GM19468 (cell line): ENCODE measurements at regions not wholly inside any gene's neighbourhood (a gene's known extent, or its start where the extent isn't known, plus 50 kb on each side); places are given as distances from the start of the nearest gene placed in this dataset.
"Not testable (repeated sequence)": the region's sequence is repeated elsewhere in the genome, so short reads cannot be mapped to it uniquely, and the experiment has no call there.

Experiments
- ATAC-seq: cut with Tn5 transposase; IDR thresholded peaks from one replicate; pipeline ENCODE4 v1.9.1; 2021; ENCODE audit warnings: mild to moderate bottlenecking, moderate library complexity, moderate number of reproducible peaks; ENCODE audit not compliant: unreplicated experiment; ENCODE audit errors: extremely low read depth

DNA sequence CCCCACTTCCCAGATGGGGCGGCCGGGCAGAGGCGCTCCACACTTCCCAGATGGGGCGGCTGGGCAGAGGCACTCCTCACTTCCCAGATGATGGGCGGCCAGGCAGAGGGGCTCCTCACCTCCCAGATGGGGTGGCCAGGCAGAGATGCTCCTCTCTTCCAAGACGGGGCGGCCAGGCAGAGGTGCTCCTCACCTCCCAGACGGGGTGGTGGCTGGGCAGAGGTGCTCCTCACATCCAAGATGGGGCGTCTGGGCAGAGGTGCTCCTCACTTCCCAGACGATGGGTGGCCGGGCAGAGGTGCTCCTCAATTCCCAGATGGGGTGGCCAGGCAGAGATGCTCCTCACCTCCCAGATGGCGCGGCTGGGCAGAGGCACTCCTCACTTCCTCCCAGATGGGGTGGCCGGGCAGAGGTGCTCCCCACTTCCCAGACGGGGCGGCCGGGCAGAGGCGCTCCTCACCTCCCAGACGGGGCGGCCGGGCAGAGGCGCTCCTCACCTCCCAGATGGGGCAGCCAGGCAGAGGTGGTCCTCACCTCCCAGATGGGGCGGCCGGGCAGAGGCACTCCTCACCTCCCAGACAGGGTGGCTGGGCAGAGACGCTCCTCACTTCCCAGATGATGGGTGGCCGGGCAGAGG, 275.2 kb downstream of the LIPI start:
- ATAC-seq, result not testable (repeated sequence)

DNA sequence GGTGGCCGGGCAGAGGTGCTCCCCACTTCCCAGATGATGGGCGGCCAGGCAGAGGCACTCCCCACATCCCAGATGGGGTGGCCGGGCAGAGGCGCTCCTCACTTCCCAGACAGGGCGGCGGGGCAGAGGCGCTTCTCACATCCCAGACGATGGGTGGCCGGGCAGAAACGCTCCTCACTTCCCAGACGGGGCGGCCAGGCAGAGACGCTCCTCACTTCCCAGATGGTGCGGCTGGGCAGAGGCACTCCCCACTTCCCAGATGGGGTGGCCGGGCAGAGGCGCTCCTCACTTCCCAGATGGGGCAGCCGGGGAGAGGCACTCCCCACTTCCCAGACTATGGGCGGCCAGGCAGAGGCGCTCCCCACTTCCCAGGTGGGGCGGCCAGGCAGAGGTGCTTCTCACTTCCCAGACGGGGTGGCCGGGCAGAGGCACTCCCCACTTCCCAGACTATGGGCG, 275.8 kb downstream of the LIPI start:
- not testable (repeated sequence) for ATAC-seq

GRCh38 chr21:13923175-13923574, 287.6 kb downstream of the LIPI start:
- ATAC-seq, result not testable (repeated sequence)

DNA sequence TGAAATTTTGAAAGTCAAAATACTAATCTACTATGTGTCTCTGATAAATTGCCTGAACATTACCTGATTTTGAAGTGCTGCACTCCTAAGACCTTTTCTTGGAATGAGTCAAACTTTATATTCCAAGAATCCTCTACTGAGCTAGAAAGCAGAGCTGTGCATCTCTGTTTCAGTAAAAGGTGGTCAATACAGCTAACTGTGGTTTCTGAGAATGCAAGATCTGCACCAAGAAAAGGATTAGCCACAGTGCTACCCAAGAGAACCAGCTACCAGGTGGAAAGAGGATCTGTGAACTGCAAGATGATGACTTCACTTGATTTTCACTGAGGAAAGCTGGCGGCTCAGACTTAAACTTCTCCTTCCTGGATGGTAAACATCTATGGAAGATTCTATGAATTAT, 289.3 kb downstream of the LIPI start:
- ATAC-seq, result not testable (repeated sequence)

GRCh38 chr21:13907385-13907784, 297.8 kb downstream of the POTED start:
- ATAC-seq, result not testable (repeated sequence)

GRCh38 chr21:13896596-13897247, 287.1 kb downstream of the POTED start:
- ATAC-seq, result not testable (repeated sequence)

DNA sequence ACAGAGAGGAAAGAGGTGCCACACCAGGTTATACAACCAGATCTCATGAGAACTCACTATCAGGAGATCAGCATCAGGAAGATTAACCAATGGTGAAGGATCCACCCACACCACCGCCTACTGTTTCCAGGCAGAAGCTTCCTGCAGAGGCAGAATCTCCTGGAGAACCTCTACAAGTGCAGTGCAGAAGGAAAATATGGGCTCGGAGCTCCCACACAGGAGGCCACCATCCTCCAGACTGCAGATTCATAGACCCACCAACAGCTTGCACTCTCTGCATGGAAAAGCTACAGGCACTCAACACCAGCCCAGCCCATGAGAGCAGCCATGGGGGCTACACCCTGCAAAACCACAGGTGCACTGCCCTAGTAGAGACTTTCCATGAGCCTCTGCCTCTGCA, 284.0 kb downstream of the POTED start:
- ATAC-seq, result not testable (repeated sequence)

DNA sequence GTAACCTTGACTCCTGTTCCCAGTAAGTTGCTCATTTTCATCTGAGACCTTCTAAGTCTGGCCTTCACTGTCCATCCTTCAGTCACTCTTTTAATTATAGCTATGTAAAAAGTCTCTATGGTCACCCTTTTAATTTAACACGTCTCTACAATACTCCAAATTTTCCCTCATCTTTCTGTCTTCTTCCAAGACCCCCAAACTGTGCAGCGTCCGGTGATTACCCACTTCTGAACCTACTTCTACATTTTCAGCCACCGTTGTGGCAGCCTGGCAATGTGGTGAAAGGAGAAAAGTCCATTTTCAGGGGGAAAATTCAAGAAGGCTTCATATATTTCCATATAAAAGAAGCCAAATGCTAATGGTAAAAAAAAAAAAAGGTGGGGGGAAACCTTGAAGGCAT, 283.4 kb downstream of the POTED start:
- ATAC-seq, result not testable (repeated sequence)

DNA sequence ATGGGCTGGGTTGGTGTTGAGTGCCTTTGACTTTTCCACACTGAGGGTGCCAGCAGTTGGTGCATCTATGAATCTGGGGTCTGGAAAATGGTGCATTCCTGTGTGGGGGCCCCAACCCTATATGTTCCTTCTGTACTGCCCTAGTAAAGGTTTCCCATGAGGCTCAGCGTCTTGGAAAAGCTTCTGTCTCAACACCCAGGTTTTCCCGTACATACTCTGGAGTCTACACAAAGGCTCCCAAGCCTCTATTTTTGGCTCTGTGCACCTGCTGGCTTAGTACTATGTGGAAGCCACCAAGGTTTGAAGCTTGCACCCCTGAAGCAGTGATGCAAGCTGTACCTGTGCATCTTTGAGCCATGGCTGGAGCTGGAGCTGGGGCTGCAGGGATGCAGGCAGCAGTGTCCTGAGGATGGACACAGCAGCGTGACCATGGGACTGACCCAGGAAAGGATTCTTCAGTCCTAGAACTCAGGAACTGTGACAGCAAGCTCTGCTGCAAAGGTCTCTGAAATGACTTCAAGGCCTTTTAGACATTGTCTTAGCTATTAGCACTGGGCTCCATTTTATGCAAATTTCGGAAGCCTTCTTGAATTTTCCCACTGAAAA, 282.7 kb downstream of the POTED start:
- ATAC-seq, result not testable (repeated sequence)

- ATAC-seq, result not testable (repeated sequence)
Observed at GRCh38 chr21:13889176-13889575, 279.6 kb downstream of the POTED start.

- ATAC-seq, result not testable (repeated sequence)
Observed at GRCh38 chr21:13883641-13884395, 274.2 kb downstream of the POTED start.

GRCh38 chr21:13877503-13877902, 267.9 kb downstream of the POTED start:
- not testable (repeated sequence) for ATAC-seq

DNA sequence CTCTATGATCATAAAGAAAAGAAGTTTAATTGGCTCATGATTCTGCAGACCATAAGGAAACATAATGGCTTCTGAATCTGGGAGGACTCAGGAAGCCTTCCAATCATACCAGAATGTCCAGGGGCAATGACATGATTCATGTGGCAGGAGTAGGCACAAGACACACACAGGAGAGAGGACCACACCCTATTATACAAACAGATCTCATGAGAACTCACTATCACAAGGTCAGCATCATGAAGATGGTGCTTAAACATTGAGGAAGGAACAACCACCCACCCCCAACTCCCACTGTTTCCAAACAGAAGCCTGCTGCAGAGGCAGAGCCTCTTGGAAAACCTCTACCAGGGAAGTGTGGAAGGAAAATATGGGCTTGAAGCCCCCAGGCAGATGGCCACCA, 267.4 kb downstream of the POTED start:
- ATAC-seq, result not testable (repeated sequence)

- not testable (repeated sequence) for ATAC-seq
Observed at GRCh38 chr21:13874001-13874400, 264.4 kb downstream of the POTED start.

- no peak for ATAC-seq
Observed at GRCh38 chr21:13854638-13855037, 245.1 kb downstream of the POTED start.

GRCh38 chr21:13850808-13851207, 241.2 kb downstream of the POTED start:
- ATAC-seq, result not testable (repeated sequence)

GRCh38 chr21:13849489-13849888, 239.9 kb downstream of the POTED start:
- ATAC-seq, result not testable (repeated sequence)

GRCh38 chr21:13846718-13847117, 237.1 kb downstream of the POTED start:
- not testable (repeated sequence) for ATAC-seq

- not testable (repeated sequence) for ATAC-seq
Observed at GRCh38 chr21:13844574-13844973, 235.0 kb downstream of the POTED start.

DNA sequence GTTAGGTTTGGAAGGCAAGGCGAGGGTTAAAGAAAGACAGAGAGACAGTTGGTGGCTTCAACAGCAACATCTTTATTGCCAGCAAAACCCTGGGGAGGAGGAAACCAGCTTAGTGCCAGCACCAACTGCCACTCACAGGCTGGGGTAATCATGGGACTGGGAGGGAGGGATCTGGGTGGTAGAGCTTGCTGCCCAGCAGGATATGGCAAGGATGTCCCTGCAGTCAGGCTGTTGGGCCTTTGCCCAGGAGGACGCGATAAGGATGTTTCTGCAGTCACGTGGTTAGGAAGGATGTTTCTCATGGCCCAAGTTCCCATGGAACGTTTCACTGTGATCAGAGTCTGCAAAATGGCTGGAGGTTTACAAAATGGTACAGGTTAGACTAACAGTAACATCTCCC, 233.5 kb downstream of the POTED start:
- ATAC-seq, result not testable (repeated sequence)
